CD14-positive monocyte (primary cell): ENCODE measurements at regions not wholly inside any gene's neighbourhood (a gene's known extent, or its start where the extent isn't known, plus 50 kb on each side); places are given as distances from the start of the nearest gene placed in this dataset.

ENCODE experiments used
- DNase-seq, 3 donors: peaks; one replicate each; pipeline ENCODE4 v3.0.0-alpha.2; 2011 to 2022
- H2AFZ ChIP-seq: 2 replicates; pipeline ENCODE4 v1.6.0; 2012; ENCODE audit warnings: mild to moderate bottlenecking, low read depth, low read length, inconsistent platforms; ENCODE audit not compliant: insufficient read depth, poor library complexity, severe bottlenecking
- H3K27ac ChIP-seq, 2 donors: 1 replicate in 1 of 2; 2 replicates in 1 of 2; pipeline ENCODE4 v1.5.1; 2012 to 2013; ENCODE audit warnings: low read length in 2 of 2, control low read depth in 1 of 2, inconsistent platforms in 1 of 2, low read depth in 1 of 2, mild to moderate bottlenecking in 1 of 2
- H3K27me3 ChIP-seq, 2 donors: one replicate each; pipeline versions ENCODE4 v1.6.0 to v1.6.1; 2011 to 2013; ENCODE audit warnings: low read length in 2 of 2; ENCODE audit not compliant: control insufficient read depth in 2 of 2, insufficient read depth in 2 of 2
- H3K36me3 ChIP-seq, 2 donors: replicated peaks in 1 of 2; 1 replicate in 1 of 2; 2 replicates in 1 of 2; pipeline versions ENCODE4 v1.5.1 to v1.6.1; 2012 to 2013; ENCODE audit warnings: low read length in 2 of 2, control low read depth in 1 of 2, inconsistent platforms in 1 of 2, mild to moderate bottlenecking in 1 of 2; ENCODE audit not compliant: insufficient read depth in 2 of 2, control insufficient read depth in 1 of 2
- H3K4me1 ChIP-seq, 2 donors: 1 replicate in 1 of 2; 2 replicates in 1 of 2; pipeline versions ENCODE4 v1.5.1 to v1.6.1; 2012 to 2013; ENCODE audit warnings: low read length in 2 of 2, control low read depth in 1 of 2, inconsistent platforms in 1 of 2, mild to moderate bottlenecking in 1 of 2, moderate library complexity in 1 of 2; ENCODE audit not compliant: insufficient read depth in 2 of 2, control insufficient read depth in 1 of 2
- H3K4me2 ChIP-seq: replicated peaks from 2 replicates; pipeline ENCODE3; 2012; ENCODE audit warnings: low read length, moderate library complexity, mild to moderate bottlenecking; ENCODE audit not compliant: poor library complexity, severe bottlenecking; ENCODE audit errors: extremely low read depth
- H3K4me3 ChIP-seq, 3 experiments: fragments of 200-600 bp in 1 of 3; sonication (generic) in 1 of 3; replicated peaks in 1 of 3; 1 replicate in 2 of 3; 2 replicates in 1 of 3; pipeline ENCODE4 v1.5.1; 2011 to 2013; ENCODE audit warnings: low read length in 3 of 3, mild to moderate bottlenecking in 3 of 3, control low read depth in 2 of 3, low read depth in 2 of 3, inconsistent platforms in 1 of 3, moderate library complexity in 1 of 3
- H3K79me2 ChIP-seq: 2 replicates; pipeline ENCODE4 v1.6.0; 2012; ENCODE audit warnings: mild to moderate bottlenecking, control low read depth, inconsistent platforms, low read length, moderate library complexity; ENCODE audit not compliant: insufficient read depth
- H3K9ac ChIP-seq: 2 replicates; pipeline ENCODE4 v1.6.0; 2017; ENCODE audit warnings: low read length, mild to moderate bottlenecking; ENCODE audit not compliant: insufficient read depth, poor library complexity, severe bottlenecking
- H3K9me3 ChIP-seq, 2 donors: replicated peaks in 1 of 2; 1 replicate in 1 of 2; 2 replicates in 1 of 2; pipeline versions ENCODE4 v1.5.1 to v1.6.1; 2012 to 2013; ENCODE audit warnings: low read length in 2 of 2, control low read depth in 1 of 2; ENCODE audit not compliant: control insufficient read depth in 1 of 2, insufficient read depth in 1 of 2
- H4K20me1 ChIP-seq: 2 replicates; pipeline ENCODE4 v1.6.0; 2012; ENCODE audit warnings: mild to moderate bottlenecking, low read length, control low read depth, moderate library complexity; ENCODE audit not compliant: insufficient read depth
- H3K27ac Mint-ChIP-seq, 7 donors: one replicate each; pipeline ENCODE4 v1.8.0; 2020; ENCODE audit warnings: mild to moderate bottlenecking in 7 of 7, mixed read lengths in 7 of 7, moderate library complexity in 6 of 7, inconsistent platforms in 2 of 7
- H3K27me3 Mint-ChIP-seq, 3 donors: one replicate each; pipeline ENCODE4 v1.8.0; 2021 to 2022; ENCODE audit warnings: low read depth in 3 of 3, mild to moderate bottlenecking in 3 of 3, mixed read lengths in 3 of 3, moderate library complexity in 3 of 3, inconsistent platforms in 1 of 3
- H3K36me3 Mint-ChIP-seq, 2 donors: one replicate each; pipeline ENCODE4 v1.8.0; 2020; ENCODE audit warnings: mixed read lengths in 2 of 2, inconsistent platforms in 1 of 2, mild to moderate bottlenecking in 1 of 2
- H3K4me1 Mint-ChIP-seq: one replicate; pipeline ENCODE4 v1.8.0; 2020; ENCODE audit warnings: mild to moderate bottlenecking, mixed read lengths
- H3K4me3 Mint-ChIP-seq, 2 donors: one replicate each; pipeline ENCODE4 v1.8.0; 2020; ENCODE audit warnings: mild to moderate bottlenecking in 2 of 2, mixed read lengths in 2 of 2, moderate library complexity in 1 of 2
- H3K9me3 Mint-ChIP-seq, 7 donors: one replicate each; pipeline ENCODE4 v1.8.0; 2020 to 2022; ENCODE audit warnings: mixed read lengths in 7 of 7, mild to moderate bottlenecking in 6 of 7, moderate library complexity in 6 of 7, inconsistent platforms in 2 of 7
- CTCF ChIP-seq: fragments of 200-600 bp; IDR thresholded peaks from one replicate; pipeline ENCODE4 v1.8.0; 2022; ENCODE audit warnings: antibody characterized with exemption, mild to moderate bottlenecking
- WGBS: methylation state at CpG from one replicate; pipeline ENCODE4 v1.1.5; 2013; ENCODE audit warnings: missing lambda C conversion rate; ENCODE audit not compliant: insufficient coverage; 5-methylcytosine and 5-hydroxymethylcytosine counted together
- intact Hi-C, 2 donors: fragments of 100-400 bp; cut with micrococcal nuclease; formaldehyde crosslinking; loops; one replicate each; pipeline versions ENCODE4 v1.15.0 to v1.15.1; 2023

- peaks cover 0 to 2% (median 0%) of the 10 kb centered on the region in 3 donors for H3K27me3 Mint-ChIP-seq
- no peak overlapping the region for H3K4me2 ChIP-seq
- no peak overlapping the region for H3K27ac ChIP-seq
- no peak overlapping the region for H3K27ac Mint-ChIP-seq
- H3K9ac ChIP-seq = no peak overlapping the region
- no peaks in the 10 kb centered on the region for H3K4me1 ChIP-seq
- no peaks in the 10 kb centered on the region for H3K4me1 Mint-ChIP-seq
- H3K4me3 ChIP-seq = no peak overlapping the region
- no peaks in the 10 kb centered on the region for H3K9me3 ChIP-seq
- H2AFZ ChIP-seq = no peak overlapping the region
- no peaks in the 10 kb centered on the region for H3K27me3 ChIP-seq
- WGBS = 87% methylated on average over 2 of the region's 3 CpGs
- intact Hi-C loops = no loop called here
- no peaks in the 10 kb centered on the region for H4K20me1 ChIP-seq
- no peak for DNase-seq
- H3K79me2 ChIP-seq = no peaks in the 10 kb centered on the region
- TF ChIP-seq CTCF = no peak
- no peaks in the 10 kb centered on the region for H3K36me3 ChIP-seq
- no peak overlapping the region for H3K4me3 Mint-ChIP-seq
- peaks cover 0 to 4% (median 2%) of the 10 kb centered on the region in 7 donors for H3K9me3 Mint-ChIP-seq
- no peaks in the 10 kb centered on the region for H3K36me3 Mint-ChIP-seq
Measured at GRCh38 chr15:45858491-45858890, 223.7 kb downstream of the SQOR start.

GRCh38 chr15:45862034-45862433, 227.2 kb downstream of the SQOR start:
- Histone ChIP-seq H3K9me3 (no peaks in the 10 kb centered on the region), H3K4me3 (no peak overlapping the region), H3K4me1 (no peaks in the 10 kb centered on the region), H3K27ac (no peak overlapping the region), H3K79me2 (no peaks in the 10 kb centered on the region), H3K4me2 (no peak overlapping the region), H3K9ac (no peak overlapping the region), H3K36me3 (no peaks in the 10 kb centered on the region), H4K20me1 (no peaks in the 10 kb centered on the region), H3K27me3 (no peaks in the 10 kb centered on the region), H2AFZ (no peak overlapping the region)
- peaks cover 2 to 9% (median 3%) of the 10 kb centered on the region in 7 donors for H3K9me3 Mint-ChIP-seq
- WGBS = no CpG with 5 or more reads among the region's 2 CpGs
- DNase-seq = no peak
- intact Hi-C loops = no loop called here
- H3K4me3 Mint-ChIP-seq = no peak overlapping the region
- peaks cover 2 to 3% (median 2%) of the 10 kb centered on the region in 3 donors for H3K27me3 Mint-ChIP-seq
- H3K4me1 Mint-ChIP-seq = no peaks in the 10 kb centered on the region
- no peak overlapping the region for H3K27ac Mint-ChIP-seq
- H3K36me3 Mint-ChIP-seq = no peaks in the 10 kb centered on the region
- no peak for TF ChIP-seq CTCF
